ENCODE measurements at regions not wholly inside any gene's neighbourhood (a gene's known extent, or its start where the extent isn't known, plus 50 kb on each side); places are given as distances from the start of the nearest gene placed in this dataset.

GRCh38 chr10:128286762-128287500 lies 160.7 kb upstream of the MKI67 start:
- Histone ChIP-seq H3K4me1 (peaks cover 0 to 4% of the 10 kb centered on the region in 2 donors), H3K27ac (no peak overlapping the region), H3K27me3 (peaks cover 0 to 8% of the 10 kb centered on the region in 2 donors), H3K4me3 (no peak overlapping the region), H3K36me3 (no peaks in the 10 kb centered on the region), H3K9me3 (no peaks in the 10 kb centered on the region)
- intact Hi-C loops (cut with DNase I; ENCODE audit: low total_unique reads): no loop called here
- no peak for TF ChIP-seq CTCF (IDR thresholded peaks at IDR 0.05)
- no peak for TF ChIP-seq POLR2A (IDR thresholded peaks at IDR 0.05)
- DNase-seq: no peak

GRCh38 chr10:128287921-128288320 lies 161.7 kb upstream of the MKI67 start:
- TF ChIP-seq CTCF (IDR thresholded peaks at IDR 0.05): no peak
- no peak for TF ChIP-seq POLR2A (IDR thresholded peaks at IDR 0.05)

GRCh38 chr10:128289621-128290020 lies 163.4 kb upstream of the MKI67 start:
- intact Hi-C loops (cut with DNase I; ENCODE audit: low total_unique reads): no loop called here
- no peak for DNase-seq
- no peak overlapping the region for H3K4me3 ChIP-seq
- H3K27me3 ChIP-seq: peaks cover 0 to 8% of the 10 kb centered on the region in 2 donors
- H3K36me3 ChIP-seq: no peaks in the 10 kb centered on the region
- H3K27ac ChIP-seq: no peak overlapping the region
- H3K9me3 ChIP-seq: no peaks in the 10 kb centered on the region
- peaks cover 0 to 4% of the 10 kb centered on the region in 2 donors for H3K4me1 ChIP-seq
- no peak for TF ChIP-seq POLR2A (IDR thresholded peaks at IDR 0.05)
- no peak for TF ChIP-seq CTCF (IDR thresholded peaks at IDR 0.05)

More at GRCh38 chr10:128287921-128288320, 161.7 kb upstream of the MKI67 start:
- H3K36me3 ChIP-seq: no peaks in the 10 kb centered on the region
- H3K4me3 ChIP-seq: no peak overlapping the region
- no peak overlapping the region for H3K27ac ChIP-seq
- H3K9me3 ChIP-seq: no peaks in the 10 kb centered on the region
- peaks cover 0 to 8% of the 10 kb centered on the region in 2 donors for H3K27me3 ChIP-seq
- no peak for DNase-seq
- intact Hi-C loops (cut with DNase I; ENCODE audit: low total_unique reads): no loop called here
- H3K4me1 ChIP-seq: peaks cover 0 to 4% of the 10 kb centered on the region in 2 donors

GRCh38 chr10:128295003-128295402 lies 168.8 kb upstream of the MKI67 start:
- no peaks in the 10 kb centered on the region for H3K27me3 ChIP-seq
- H3K4me1 ChIP-seq: no peaks in the 10 kb centered on the region
- no peaks in the 10 kb centered on the region for H3K36me3 ChIP-seq
- DNase-seq: no peak
- no peak overlapping the region for H3K4me3 ChIP-seq
- H3K27ac ChIP-seq: no peak overlapping the region
- intact Hi-C loops (cut with DNase I; ENCODE audit: low total_unique reads): no loop called here
- H3K9me3 ChIP-seq: no peaks in the 10 kb centered on the region
- TF ChIP-seq CTCF (IDR thresholded peaks at IDR 0.05): no peak
- no peak for TF ChIP-seq POLR2A (IDR thresholded peaks at IDR 0.05)

- no peak for DNase-seq
- intact Hi-C loops (cut with DNase I; ENCODE audit: low total_unique reads): no loop called here
These were observed 170.2 kb upstream of the MKI67 start for GRCh38 chr10:128296253-128297007.

More at GRCh38 chr10:128296253-128297007, 170.2 kb upstream of the MKI67 start:
- no peak overlapping the region for H3K4me3 ChIP-seq
- no peaks in the 10 kb centered on the region for H3K9me3 ChIP-seq
- no peak for TF ChIP-seq CTCF (IDR thresholded peaks at IDR 0.05)
- TF ChIP-seq POLR2A (IDR thresholded peaks at IDR 0.05): no peak
- no peak overlapping the region for H3K27ac ChIP-seq
- H3K4me1 ChIP-seq: no peaks in the 10 kb centered on the region
- H3K27me3 ChIP-seq: no peaks in the 10 kb centered on the region
- H3K36me3 ChIP-seq: no peaks in the 10 kb centered on the region

Data from uterus (tissue), 3 donors.